ENCODE measurements at regions not wholly inside any gene's neighbourhood (a gene's known extent, or its start where the extent isn't known, plus 50 kb on each side); places are given as distances from the start of the nearest gene placed in this dataset.

DNA sequence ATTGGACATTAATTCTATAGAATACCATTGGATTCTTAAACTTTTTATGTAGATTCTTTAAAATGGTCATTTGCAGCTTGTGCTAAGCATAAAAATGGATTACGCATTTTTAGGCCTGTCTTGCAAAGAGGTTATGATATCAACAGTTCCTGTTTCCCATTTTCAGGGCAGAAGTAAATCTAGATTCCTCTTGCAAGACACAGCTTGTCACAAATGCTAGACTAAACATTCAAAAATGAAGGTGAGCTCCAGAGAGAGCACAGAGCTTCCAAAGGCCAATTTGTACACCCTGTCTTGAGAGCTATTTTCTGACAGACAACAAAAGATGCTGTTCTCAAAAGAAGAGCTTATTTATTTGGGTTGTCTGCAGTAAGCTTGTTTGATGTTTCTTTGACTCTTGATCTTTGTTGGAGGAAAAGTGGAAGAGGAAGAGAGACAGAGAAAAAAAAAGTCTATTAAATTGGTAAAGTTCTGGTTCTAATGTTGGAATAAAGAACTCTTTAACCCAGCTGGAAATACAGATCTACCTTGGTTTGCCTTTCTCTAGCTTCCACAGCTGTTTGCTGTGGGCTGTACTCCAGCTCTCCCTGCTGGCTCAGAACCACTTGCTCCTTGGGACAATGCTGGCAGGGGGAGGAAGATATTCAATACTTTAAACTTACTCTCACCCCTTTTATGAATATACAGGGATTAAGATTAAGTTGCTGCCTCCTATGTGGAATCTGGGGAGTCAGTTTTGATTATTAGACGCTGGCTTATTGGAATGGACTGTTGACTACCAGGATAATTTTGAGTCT is 651.8 kb downstream of the CDH11 start:
- H3K9me3 Mint-ChIP-seq, result peaks cover 21% of the 10 kb centered on the region
- POLR2A ChIA-PET, result no interaction called here
- DNase-seq, result no peak
- H3K27ac Mint-ChIP-seq, result no peak overlapping the region
- H3K36me3 Mint-ChIP-seq (ENCODE audit: low read depth), result no peaks in the 10 kb centered on the region
- no peaks in the 10 kb centered on the region for H3K4me1 Mint-ChIP-seq
- no peaks in the 10 kb centered on the region for H3K27me3 Mint-ChIP-seq
- H3K4me3 Mint-ChIP-seq, result no peak overlapping the region
- CTCF ChIA-PET, result no interaction called here

DNA sequence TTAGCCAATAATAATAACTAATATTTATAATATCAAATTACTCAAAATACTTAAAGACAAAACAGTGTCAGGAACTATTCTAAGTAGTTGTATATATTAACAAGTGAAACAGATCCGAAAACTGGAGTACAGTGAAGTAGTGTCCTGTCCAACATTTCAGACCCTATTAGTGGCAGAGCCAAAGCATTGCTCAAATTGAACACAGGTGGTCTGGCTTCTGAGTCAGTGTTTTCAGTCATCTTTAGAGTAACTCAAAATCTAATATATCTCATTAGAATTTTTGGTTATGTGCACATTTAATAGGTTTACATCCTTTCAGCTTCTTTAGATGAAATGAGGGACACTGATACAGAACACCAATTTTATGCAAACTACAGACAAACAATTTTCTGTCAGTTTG is 652.5 kb downstream of the CDH11 start:
- CTCF ChIA-PET, result no interaction called here

DNA sequence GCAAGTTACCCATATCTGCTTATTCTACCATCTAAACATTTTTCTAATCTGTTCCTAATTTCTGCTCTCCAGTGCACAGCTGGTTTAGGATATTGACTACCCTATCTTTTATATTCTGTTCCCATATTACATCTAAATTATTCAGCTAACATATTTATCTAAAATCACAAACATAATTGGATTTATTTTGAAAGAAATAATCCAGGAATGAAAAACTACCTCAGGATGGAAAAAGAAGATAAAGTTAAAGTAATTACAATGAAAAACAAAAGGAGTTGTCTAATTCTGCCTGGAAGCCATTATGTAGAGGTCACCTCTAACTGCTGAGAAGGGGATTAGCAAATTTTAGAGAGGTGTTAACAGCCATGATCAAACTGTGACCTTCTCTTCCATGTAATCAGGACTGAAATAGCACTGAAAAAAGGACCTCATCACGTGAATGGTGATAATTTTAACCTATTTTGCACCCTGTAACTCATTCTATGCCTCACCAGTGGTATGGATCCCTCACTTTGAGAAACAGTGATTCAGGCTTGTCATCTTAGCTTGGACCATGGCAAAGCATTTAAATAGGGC is 653.3 kb downstream of the CDH11 start:
- Mint-ChIP-seq H3K4me1 (no peaks in the 10 kb centered on the region), H3K4me3 (no peak overlapping the region), H3K36me3 (ENCODE audit: low read depth) (no peaks in the 10 kb centered on the region), H3K27ac (no peak overlapping the region), H3K27me3 (no peaks in the 10 kb centered on the region), H3K9me3 (peaks cover 20% of the 10 kb centered on the region)
- ChIA-PET CTCF (no interaction called here), POLR2A (no interaction called here)
- no peak for DNase-seq

More for the DNA sequence above, 652.5 kb downstream of the CDH11 start:
- H3K4me3 Mint-ChIP-seq, result no peak overlapping the region
- H3K9me3 Mint-ChIP-seq, result peaks cover 24% of the 10 kb centered on the region
- no peaks in the 10 kb centered on the region for H3K36me3 Mint-ChIP-seq (ENCODE audit: low read depth)
- H3K27ac Mint-ChIP-seq, result no peak overlapping the region
- no peak for DNase-seq
- no peaks in the 10 kb centered on the region for H3K27me3 Mint-ChIP-seq
- H3K4me1 Mint-ChIP-seq, result no peaks in the 10 kb centered on the region
- POLR2A ChIA-PET, result no interaction called here

DNA sequence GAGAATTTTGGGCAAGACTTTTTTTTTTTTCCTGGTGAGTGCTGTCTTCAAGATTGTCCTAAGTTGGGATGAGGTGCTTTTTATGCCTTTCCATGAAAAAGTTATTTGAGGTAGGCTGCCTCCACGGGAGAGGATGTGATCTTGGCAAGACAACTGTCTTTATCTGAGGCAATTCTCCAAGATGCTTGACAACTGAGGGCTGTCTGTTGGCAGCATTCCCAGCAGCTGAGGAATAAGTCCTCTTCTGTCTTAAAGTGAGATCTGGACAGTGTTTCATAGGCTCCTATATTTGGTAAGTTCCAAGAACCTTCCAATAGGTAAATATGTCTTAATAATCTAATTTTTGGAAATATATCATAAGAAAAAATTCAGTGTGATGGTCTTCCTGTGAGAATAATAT is 662.0 kb downstream of the CDH11 start:
- H3K4me3 Mint-ChIP-seq, result no peak overlapping the region
- no peaks in the 10 kb centered on the region for H3K4me1 Mint-ChIP-seq
- ChIA-PET CTCF (interaction anchor here (0.7 kb wide), 1 partner anchor 15 kb away, joined by 4 read pairs; no protein-coding TSS in a partner anchor), POLR2A (no interaction called here)
- no peak overlapping the region for H3K27ac Mint-ChIP-seq
- peaks cover 11% of the 10 kb centered on the region for H3K9me3 Mint-ChIP-seq
- no peak for DNase-seq
- no peaks in the 10 kb centered on the region for H3K27me3 Mint-ChIP-seq
- no peaks in the 10 kb centered on the region for H3K36me3 Mint-ChIP-seq (ENCODE audit: low read depth)

DNA sequence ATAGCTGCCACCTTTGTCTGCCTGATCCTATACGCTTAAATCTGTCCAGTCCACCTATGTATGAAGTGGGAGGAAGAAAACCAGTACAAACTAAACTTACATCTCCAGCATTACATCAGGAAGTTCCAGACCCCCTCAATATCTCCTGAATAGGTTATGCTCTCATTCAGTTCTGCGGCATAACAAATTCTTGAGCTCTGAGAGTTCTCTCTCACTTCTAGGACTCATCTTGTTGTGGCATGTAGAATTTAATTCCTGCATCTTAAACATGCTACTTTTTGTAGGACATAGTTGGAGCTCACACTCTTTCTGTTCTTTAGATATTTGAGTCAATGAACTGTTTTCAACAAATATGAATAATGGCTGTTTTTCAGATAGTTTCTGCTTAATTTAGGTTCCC is 662.5 kb downstream of the CDH11 start:
- no peak overlapping the region for H3K27ac Mint-ChIP-seq
- no peak for DNase-seq
- CTCF ChIA-PET, result interaction anchor here (0.7 kb wide), 1 partner anchor 14 kb away, joined by 4 read pairs; no protein-coding TSS in a partner anchor
- peaks cover 8% of the 10 kb centered on the region for H3K9me3 Mint-ChIP-seq
- no peaks in the 10 kb centered on the region for H3K27me3 Mint-ChIP-seq
- no peak overlapping the region for H3K4me3 Mint-ChIP-seq
- no peaks in the 10 kb centered on the region for H3K36me3 Mint-ChIP-seq (ENCODE audit: low read depth)
- POLR2A ChIA-PET, result no interaction called here
- H3K4me1 Mint-ChIP-seq, result no peaks in the 10 kb centered on the region

DNA sequence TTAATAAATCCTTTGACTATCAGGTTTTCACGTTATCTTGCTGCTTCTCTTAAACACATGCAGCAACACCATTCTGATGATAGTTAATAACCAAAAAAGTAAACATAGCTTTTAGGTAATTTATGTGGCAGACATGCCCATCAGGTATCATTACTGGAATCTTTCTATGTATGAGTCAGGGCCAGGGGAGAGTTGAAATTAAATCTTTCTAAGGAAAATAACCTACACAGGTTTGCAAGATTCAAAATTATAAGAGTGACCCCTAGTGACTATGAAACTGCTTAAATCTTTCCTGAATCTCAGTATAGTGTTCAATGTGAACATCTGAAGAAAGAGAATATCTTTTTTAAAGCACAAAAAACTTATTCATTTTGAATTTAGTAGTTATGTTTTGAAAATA is 666.6 kb downstream of the CDH11 start:
- Mint-ChIP-seq H3K9me3 (peaks cover 1% of the 10 kb centered on the region), H3K27me3 (no peaks in the 10 kb centered on the region), H3K36me3 (ENCODE audit: low read depth) (no peaks in the 10 kb centered on the region), H3K4me3 (no peak overlapping the region), H3K27ac (no peak overlapping the region), H3K4me1 (no peaks in the 10 kb centered on the region)
- CTCF ChIA-PET, result no interaction called here
- DNase-seq, result no peak
- POLR2A ChIA-PET, result no interaction called here

DNA sequence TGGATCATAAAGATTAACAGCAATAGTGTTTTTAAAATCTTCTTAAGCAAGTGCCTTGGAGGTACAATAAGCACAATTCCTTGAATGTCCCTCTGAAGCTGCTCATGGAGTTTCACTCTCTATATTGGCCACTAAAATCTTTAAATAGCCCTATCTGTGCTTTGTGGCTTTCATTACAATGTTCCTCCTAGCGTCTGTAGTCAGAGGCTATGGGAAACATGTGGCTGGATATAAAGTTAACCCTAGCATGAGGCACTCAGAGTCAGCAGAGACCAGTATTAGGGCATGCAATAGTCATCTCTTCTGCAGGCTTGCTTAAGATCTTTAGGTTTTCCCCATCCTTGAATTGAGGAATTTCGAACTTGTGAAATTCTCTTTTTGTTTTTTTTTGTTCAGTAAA is 668.2 kb downstream of the CDH11 start:
- DNase-seq, result no peak
- POLR2A ChIA-PET, result no interaction called here
- Mint-ChIP-seq H3K27ac (no peak overlapping the region), H3K27me3 (no peaks in the 10 kb centered on the region), H3K4me1 (no peaks in the 10 kb centered on the region), H3K4me3 (no peak overlapping the region), H3K9me3 (no peaks in the 10 kb centered on the region), H3K36me3 (ENCODE audit: low read depth) (no peaks in the 10 kb centered on the region)
- CTCF ChIA-PET, result no interaction called here

DNA sequence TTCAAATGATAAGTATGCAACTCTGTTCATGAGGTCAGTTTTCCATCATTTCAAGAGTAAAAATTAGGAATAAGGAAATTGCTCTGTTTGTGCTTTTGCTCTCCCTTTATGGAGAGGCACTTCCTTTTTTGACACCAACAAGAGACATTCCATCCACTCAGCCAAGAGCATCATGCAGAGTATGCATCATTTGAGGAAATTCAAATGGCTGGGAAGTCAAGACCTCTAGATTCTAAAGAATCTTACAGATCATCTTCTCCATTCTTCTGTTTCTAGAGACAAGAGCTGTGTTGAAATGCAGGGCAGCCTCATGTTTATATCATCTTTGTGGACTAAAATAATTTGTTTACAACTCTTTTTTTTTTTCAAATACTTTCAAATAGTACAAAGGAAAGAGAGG is 669.4 kb downstream of the CDH11 start:
- Mint-ChIP-seq H3K9me3 (peaks cover 2% of the 10 kb centered on the region), H3K4me1 (no peaks in the 10 kb centered on the region), H3K27ac (no peak overlapping the region), H3K27me3 (no peaks in the 10 kb centered on the region), H3K36me3 (ENCODE audit: low read depth) (no peaks in the 10 kb centered on the region), H3K4me3 (no peak overlapping the region)
- ChIA-PET POLR2A (no interaction called here), CTCF (no interaction called here)
- DNase-seq, result no peak

DNA sequence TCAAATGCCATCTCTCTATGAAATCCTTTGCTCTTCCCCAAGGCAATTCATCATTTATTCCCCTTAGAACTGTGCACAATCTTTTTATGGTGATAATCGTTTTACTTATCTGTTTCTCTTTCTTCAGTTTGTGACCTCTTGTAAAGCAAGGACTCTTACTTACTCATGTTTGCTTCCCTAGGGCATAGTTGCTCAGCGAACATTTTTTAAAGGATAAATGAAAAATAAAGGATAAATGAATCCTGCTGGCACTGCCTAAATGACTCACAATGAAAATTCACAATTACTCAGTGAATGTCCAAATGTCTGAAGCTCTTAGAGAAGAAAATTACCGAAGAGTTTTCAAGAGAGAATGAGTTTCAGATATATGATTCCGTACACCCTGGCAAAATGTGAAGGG is 671.7 kb downstream of the CDH11 start:
- H3K27me3 Mint-ChIP-seq, result no peaks in the 10 kb centered on the region
- POLR2A ChIA-PET, result no interaction called here
- no peaks in the 10 kb centered on the region for H3K36me3 Mint-ChIP-seq (ENCODE audit: low read depth)
- no peak overlapping the region for H3K27ac Mint-ChIP-seq
- no peak for DNase-seq
- H3K4me1 Mint-ChIP-seq, result no peaks in the 10 kb centered on the region
- CTCF ChIA-PET, result no interaction called here
- no peak overlapping the region for H3K4me3 Mint-ChIP-seq
- peaks cover 6% of the 10 kb centered on the region for H3K9me3 Mint-ChIP-seq

DNA sequence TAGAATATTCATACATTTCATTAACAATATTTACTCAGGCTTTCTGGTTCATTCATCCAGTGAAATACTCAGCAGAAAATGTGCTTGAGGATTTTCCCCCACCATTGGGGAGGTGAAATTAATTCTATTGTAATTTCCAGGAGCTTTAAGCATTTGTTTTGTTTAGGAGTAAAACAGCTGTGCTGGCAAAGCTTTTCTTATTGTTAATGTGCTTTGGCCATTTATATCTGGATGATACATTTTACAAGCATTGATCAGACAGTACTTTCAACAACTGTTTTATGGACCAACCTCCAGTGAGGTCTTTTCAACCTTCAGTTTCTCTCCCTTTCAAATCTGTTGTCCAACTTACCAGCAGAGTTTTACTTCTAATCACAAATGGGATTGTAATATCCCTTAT is 672.4 kb downstream of the CDH11 start:
- Mint-ChIP-seq H3K4me1 (no peaks in the 10 kb centered on the region), H3K9me3 (peaks cover 6% of the 10 kb centered on the region), H3K27me3 (no peaks in the 10 kb centered on the region), H3K4me3 (no peak overlapping the region), H3K27ac (no peak overlapping the region), H3K36me3 (ENCODE audit: low read depth) (no peaks in the 10 kb centered on the region)
- ChIA-PET CTCF (no interaction called here), POLR2A (no interaction called here)
- no peak for DNase-seq

DNA sequence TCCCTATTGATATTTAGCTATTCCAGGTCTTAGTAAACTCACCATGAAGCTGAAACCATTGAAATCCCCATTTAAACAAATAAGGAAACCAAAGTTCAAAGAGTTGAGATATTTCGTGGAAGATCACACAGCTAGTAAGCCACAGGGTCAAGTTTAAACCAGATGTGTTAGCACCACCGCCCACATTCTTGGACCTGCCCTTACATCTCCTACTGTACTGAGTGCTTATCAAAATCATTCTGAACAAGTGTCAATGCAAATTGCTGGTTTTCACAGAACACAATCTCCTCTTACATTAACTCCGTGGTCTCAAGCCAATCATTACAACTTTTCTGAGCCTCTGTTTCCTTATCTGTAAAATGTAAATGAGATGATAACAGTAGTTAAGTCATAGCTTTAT is 676.2 kb downstream of the CDH11 start:
- Mint-ChIP-seq H3K36me3 (ENCODE audit: low read depth) (no peaks in the 10 kb centered on the region), H3K4me3 (no peak overlapping the region), H3K4me1 (no peaks in the 10 kb centered on the region), H3K9me3 (peaks cover 13% of the 10 kb centered on the region), H3K27me3 (no peaks in the 10 kb centered on the region), H3K27ac (no peak overlapping the region)
- CTCF ChIA-PET, result no interaction called here
- DNase-seq, result no peak
- POLR2A ChIA-PET, result no interaction called here

DNA sequence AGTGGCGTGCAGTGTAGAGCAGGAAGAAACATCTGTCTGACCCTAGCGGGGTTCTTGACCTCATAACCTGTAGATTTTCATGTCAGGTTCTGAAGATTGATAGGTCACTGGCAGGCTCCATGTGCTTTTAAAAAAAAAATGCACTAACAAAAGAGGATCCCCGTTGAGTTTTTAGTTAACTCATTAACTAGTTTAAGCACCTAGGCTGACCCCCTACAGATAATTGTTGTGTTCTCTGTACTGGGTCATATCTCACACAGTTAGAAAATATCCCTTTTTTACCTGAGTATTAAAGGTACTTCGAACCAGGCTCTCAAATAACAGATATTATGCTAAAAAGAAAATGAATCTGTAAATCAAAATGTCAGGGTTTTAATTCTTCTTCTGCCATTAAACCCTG is 676.6 kb downstream of the CDH11 start:
- CTCF ChIA-PET, result interaction anchor here (0.5 kb wide), 1 partner anchor 14 kb away, joined by 4 read pairs; no protein-coding TSS in a partner anchor

DNA sequence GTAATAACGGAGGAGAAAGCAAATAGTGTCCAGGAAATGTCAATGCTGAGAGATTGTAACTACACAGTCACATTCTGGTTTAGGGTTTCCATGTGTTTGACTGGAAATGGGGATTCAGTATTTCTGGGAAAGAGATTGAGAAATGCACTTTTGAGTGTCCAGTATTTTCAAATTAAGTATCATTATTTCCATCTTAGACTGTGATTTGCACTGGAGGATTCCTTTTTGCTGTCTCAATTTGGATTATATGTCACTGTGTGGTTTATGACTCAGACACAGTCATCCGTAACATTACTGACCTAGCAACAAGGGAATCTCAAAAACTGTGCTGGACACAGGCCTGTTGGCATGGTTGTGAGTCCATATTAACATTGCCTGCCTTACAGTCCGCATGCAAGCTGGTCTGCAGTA is 681.4 kb downstream of the CDH11 start:
- Mint-ChIP-seq H3K27ac (no peak overlapping the region), H3K9me3 (peaks cover 7% of the 10 kb centered on the region), H3K27me3 (no peaks in the 10 kb centered on the region), H3K4me1 (no peaks in the 10 kb centered on the region), H3K4me3 (no peak overlapping the region), H3K36me3 (ENCODE audit: low read depth) (no peaks in the 10 kb centered on the region)
- POLR2A ChIA-PET, result no interaction called here
- no peak for DNase-seq
- CTCF ChIA-PET, result interaction anchor here (1.6 kb wide), 1 partner anchor 11 kb away, joined by 4 read pairs; no protein-coding TSS in a partner anchor

More for the DNA sequence above, 676.6 kb downstream of the CDH11 start:
- POLR2A ChIA-PET, result no interaction called here
- no peak overlapping the region for H3K27ac Mint-ChIP-seq
- H3K27me3 Mint-ChIP-seq, result no peaks in the 10 kb centered on the region
- no peak overlapping the region for H3K4me3 Mint-ChIP-seq
- H3K9me3 Mint-ChIP-seq, result peaks cover 13% of the 10 kb centered on the region
- no peaks in the 10 kb centered on the region for H3K4me1 Mint-ChIP-seq
- no peaks in the 10 kb centered on the region for H3K36me3 Mint-ChIP-seq (ENCODE audit: low read depth)
- DNase-seq, result no peak

DNA sequence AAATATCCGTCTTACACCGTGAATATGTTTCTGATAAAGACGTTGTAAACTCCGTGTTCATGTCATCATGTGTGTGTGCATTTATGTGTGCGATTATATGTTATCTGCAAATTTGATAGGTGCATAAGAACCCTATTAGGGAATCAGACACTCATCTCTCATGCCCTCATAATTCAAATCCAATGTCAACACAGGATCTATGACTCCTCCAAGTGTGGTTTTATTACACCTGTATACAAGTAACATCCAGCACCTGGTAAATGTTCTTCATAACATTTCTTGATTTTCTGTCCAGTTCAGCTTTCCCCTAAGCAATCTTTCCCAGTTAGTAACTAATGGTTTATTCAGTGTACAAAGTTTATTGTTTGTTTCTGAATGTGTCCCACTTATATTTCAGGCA is 681.9 kb downstream of the CDH11 start:
- Mint-ChIP-seq H3K27me3 (no peaks in the 10 kb centered on the region), H3K36me3 (ENCODE audit: low read depth) (no peaks in the 10 kb centered on the region), H3K9me3 (peaks cover 7% of the 10 kb centered on the region), H3K4me3 (no peak overlapping the region), H3K4me1 (no peaks in the 10 kb centered on the region), H3K27ac (no peak overlapping the region)
- POLR2A ChIA-PET, result no interaction called here
- CTCF ChIA-PET, result no interaction called here
- no peak for DNase-seq
